GM19468 (cell line): ENCODE measurements at regions not wholly inside any gene's neighbourhood (a gene's known extent, or its start where the extent isn't known, plus 50 kb on each side); places are given as distances from the start of the nearest gene placed in this dataset.
"Not testable (repeated sequence)": the region's sequence is repeated elsewhere in the genome, so short reads cannot be mapped to it uniquely, and the experiment has no call there.

Experiments used
- ATAC-seq: cut with Tn5 transposase; IDR thresholded peaks from one replicate; pipeline ENCODE4 v1.9.1; 2021; ENCODE audit warnings: mild to moderate bottlenecking, moderate library complexity, moderate number of reproducible peaks; ENCODE audit not compliant: unreplicated experiment; ENCODE audit errors: extremely low read depth

- no peak for ATAC-seq
Observed at GRCh38 chr2:4765787-4766530, 926.2 kb upstream of the SOX11 start.

DNA sequence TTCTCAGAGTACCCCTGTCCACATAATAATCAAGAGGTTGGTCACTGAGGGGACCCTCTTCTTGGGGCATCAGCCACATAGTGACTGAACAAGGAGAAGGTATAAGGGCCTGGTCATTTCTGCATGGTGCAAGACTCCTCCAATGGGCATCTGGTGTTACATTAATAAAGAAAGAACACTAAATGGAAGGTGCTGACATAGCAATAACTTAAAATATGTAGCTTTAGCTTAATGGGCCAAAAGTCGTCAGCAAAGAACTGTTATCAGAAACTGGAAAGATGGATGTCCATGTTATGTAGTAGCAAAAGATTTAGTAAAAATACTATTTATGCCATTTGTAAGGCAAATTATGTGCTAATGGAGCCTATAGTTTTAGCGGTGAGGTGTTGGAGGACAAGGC, 916.5 kb upstream of the SOX11 start:
- ATAC-seq, result no peak

DNA sequence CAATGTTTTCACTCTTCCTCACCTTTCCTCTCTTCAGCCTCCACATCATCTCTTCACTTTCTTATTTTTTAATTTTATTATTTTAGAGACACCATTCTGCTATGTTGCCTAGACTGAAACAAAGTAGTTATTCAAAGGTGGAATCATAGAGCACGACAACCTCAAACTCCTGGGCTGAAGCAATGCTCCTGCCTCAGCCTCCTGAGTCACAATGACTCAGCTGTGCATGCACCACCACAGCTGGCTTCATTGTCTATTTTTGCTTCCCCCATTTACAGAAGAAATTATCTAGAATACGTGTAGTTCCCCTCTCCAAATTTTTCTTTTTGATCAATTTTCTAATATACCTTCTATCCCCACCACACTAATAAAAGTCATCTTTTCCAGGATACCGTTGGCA, 911.5 kb upstream of the SOX11 start:
- no peak for ATAC-seq

GRCh38 chr2:4782647-4783046, 909.5 kb upstream of the SOX11 start:
- ATAC-seq, result no peak

GRCh38 chr2:4791488-4791887, 900.7 kb upstream of the SOX11 start:
- no peak for ATAC-seq

- ATAC-seq, result no peak
Observed at GRCh38 chr2:4792126-4792525, 900.1 kb upstream of the SOX11 start.

DNA sequence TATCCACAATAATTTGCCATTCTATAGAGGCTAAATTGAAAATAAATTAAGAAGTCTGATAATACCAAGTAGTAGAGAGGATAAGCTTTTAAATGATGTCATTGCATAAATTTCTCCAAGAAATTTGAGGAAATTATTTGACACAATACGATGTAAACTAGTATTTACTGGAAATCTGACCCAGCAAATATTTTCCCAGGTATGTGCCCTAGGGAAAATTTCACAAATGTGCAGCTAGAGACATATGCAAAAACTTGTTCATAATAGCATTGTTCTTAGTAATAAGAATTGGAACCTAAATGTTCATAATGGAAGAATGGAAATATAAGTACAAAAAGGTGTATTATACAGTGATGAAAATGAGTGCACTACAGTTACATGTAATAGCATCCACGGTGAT, 888.8 kb upstream of the SOX11 start:
- ATAC-seq, result no peak

GRCh38 chr2:4814137-4814536, 878.0 kb upstream of the SOX11 start:
- not testable (repeated sequence) for ATAC-seq

DNA sequence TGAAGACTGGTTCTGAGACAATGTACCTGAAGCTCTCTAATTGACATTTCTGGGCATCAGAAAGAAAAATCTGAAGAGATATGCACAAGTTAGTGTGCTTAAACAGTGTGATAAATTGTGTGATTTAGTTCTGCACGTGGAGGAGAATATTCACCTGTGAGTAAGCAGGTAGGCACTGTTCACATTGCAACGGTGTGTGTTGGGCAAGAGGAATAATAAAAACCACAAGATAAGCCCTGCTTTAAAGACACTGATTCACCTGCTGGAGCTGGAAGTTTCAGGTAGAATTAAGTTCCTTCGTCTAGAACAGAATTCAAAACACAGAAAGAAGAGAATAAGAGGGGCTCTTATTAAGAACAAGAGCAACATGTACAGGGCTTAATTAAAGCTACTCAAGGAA, 864.3 kb upstream of the SOX11 start:
- no peak for ATAC-seq

- ATAC-seq, result no peak
Observed at GRCh38 chr2:4828682-4829374, 863.4 kb upstream of the SOX11 start.

- ATAC-seq, result no peak
Observed at GRCh38 chr2:4831751-4832150, 860.4 kb upstream of the SOX11 start.

DNA sequence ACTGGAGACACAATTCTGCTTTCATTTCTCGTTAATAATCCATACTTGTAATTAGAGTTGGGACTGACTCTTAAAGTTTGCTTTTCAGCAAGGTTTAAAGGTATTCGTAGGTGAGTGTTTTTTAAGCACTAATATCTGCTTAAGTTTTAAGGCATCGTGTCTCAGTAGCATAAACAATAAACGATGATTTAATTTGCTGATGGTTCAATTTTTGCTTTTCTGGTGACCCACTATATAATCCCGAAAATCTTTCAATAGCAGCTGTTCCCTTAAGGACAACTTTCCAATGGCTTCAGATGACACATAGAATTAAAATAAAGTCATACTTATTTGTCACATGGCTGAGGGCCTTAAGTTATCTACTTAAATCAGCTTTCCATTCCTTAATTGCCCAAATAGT, 859.5 kb upstream of the SOX11 start:
- no peak for ATAC-seq

GRCh38 chr2:4838626-4839025, 853.6 kb upstream of the SOX11 start:
- no peak for ATAC-seq

- no peak for ATAC-seq
Observed at GRCh38 chr2:4840791-4841190, 851.4 kb upstream of the SOX11 start.

DNA sequence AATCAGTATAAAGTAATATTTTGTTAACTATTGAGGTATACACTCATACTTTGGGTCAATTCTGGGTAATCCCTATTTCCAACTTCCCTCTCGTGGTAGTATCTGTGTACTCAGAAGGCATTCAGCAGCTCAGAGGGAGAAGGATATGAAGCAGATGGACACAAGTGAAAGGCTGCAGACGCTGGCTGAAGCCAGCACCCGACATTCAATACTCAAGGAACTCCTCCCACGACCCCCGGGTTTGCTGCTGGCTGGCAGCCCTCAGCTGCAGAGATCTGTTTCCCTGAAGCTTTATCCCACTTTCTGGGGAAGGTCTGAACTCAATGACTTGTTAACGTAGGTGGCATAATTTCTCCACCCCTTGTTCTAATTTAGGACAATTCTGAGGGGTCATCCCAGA, 847.3 kb upstream of the SOX11 start:
- no peak for ATAC-seq

GRCh38 chr2:4862031-4862430, 830.2 kb upstream of the SOX11 start:
- no peak for ATAC-seq

DNA sequence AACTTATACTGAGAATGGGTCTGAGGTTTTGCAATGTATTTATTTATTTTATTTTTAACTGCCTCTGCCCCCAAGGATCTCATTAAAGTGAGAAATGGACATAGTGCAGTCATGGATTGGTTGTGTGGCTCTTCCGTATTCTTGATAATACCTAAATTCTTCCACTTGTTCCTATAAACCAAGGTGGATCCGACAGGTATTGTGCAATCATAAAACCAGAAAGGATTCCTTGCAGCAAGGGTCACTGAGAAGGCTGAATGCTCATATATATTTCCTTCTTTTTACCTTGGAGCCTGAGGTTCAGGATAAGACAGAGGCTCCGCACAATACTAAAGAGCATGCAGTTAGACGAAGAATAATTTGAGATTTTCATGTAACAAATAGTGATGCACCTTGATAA, 826.0 kb upstream of the SOX11 start:
- ATAC-seq, result no peak

GRCh38 chr2:4868466-4868865, 823.7 kb upstream of the SOX11 start:
- no peak for ATAC-seq

- no peak for ATAC-seq
Observed at GRCh38 chr2:4869154-4869553, 823.0 kb upstream of the SOX11 start.

DNA sequence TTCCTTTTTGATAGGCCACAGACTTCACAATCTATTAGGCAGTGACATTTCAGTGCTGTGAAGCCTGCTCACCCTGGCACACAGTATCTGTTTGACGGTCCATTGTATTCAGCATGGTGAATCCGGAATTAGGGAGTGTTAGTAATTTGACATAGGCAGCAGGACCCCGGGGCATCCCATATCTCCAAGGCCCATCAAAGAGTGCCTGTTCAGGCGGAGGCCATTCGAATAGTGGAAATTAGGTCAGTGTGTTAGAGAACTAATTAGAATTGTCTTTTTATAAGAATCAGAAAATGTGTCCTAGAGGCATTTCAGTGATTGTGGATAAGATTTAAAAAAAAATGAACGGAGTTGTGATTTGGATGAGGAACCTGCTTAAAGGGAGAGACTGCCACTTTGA, 818.8 kb upstream of the SOX11 start:
- ATAC-seq, result no peak

DNA sequence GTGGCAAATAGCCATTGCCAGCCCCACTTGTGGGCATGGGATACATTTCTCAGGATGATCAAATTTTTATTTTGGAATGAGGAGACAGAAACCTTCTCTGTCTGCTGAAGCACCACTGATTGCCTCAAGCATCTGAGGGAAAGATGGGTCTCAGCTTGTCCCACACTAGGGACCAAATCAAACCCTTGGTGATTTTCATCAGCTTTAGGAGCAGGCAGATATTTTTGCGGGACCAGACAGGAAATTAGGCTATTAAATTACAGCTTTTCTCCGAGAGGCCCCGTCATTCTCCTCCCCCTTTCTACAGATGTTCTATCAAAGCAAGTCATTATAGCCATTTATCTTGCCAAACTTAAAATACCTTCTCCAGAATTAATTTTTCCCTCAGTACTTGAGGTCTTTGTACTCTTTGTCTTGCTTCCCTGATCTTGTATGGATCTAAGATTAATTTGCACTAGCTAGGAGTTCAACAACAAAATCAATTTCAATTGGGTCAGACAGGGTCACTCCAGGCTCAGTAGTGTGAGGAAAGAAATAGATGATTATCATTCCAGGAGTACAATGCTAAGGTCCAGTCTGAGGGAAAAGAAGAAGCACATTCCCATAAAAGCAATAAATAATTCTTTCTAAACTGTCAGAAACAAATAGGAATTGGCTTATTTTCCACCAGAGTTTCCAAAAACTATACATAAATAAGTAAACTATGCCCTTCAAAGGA, 818.1 kb upstream of the SOX11 start:
- ATAC-seq, result no peak
